GM18508 (cell line): ENCODE measurements at regions not wholly inside any gene's neighbourhood (a gene's known extent, or its start where the extent isn't known, plus 50 kb on each side); places are given as distances from the start of the nearest gene placed in this dataset.

ENCODE experiments used
- ATAC-seq: cut with Tn5 transposase; IDR thresholded peaks from one replicate; pipeline ENCODE4 v1.9.1; 2021; ENCODE audit warnings: moderate number of reproducible peaks; ENCODE audit not compliant: insufficient read depth, unreplicated experiment

DNA sequence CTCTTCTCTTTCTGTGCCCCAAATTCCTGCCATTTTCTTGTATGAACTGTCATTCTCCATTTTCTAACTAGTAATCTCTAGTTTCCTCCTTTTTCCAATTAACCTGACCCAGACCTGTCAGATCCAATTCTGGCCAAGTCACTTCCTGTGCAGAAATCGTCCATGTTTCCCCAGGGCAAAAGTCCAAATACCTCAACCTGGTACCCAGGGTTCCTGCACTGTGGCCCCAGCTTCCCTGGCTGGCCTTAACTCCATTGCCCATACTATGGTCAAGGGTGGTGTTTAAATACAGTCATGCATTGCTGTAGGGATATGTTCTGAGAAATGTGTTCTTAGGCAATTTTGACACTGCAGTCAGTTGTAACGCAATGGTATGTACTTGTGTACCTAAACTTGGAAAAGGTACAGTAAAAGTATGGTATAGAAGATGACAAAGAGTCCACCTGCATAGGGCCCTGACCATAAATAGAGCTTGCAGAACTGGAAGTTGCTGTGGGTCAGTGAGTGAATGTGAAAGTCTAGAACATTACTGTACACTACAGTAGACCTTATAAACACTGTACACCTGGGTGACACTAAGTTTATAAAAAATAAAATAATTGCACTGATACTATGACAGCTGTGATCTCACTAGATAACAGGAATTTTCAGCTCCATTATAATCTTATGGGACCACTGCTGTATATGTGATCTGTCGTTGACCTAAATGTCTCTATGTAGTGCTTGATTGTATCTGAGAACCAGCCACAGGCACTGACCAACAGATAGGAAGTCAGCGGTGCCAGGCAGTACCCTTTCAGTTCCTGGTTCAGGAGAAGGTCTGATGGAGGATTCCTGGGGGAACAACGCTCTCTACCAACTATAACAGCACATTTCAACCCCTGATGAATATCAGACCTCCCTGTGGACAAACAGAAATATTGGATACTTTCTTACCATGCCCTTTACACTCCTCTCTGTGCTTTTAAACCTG is 336.1 kb upstream of the PROK2 start:
- ATAC-seq = peak; percentile 57

DNA sequence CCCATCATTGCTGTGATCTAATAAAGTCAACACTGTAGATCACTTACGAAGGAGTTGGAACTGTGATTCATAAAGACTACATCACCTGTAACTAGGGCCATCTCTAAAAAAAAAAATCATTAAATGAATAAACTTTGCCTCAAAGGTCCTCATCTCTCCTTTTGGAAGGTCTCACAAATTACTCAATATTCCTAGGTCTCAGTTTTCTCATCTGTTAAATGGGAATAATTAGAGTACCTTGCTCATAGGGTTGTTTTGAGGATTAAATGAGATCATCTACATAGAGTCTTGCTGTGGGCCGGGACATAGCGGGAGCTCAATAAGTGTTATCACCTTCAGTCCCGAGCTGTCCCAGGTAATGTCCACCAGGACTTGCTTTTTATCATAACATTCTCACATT is 335.1 kb upstream of the PROK2 start:
- no peak for ATAC-seq

DNA sequence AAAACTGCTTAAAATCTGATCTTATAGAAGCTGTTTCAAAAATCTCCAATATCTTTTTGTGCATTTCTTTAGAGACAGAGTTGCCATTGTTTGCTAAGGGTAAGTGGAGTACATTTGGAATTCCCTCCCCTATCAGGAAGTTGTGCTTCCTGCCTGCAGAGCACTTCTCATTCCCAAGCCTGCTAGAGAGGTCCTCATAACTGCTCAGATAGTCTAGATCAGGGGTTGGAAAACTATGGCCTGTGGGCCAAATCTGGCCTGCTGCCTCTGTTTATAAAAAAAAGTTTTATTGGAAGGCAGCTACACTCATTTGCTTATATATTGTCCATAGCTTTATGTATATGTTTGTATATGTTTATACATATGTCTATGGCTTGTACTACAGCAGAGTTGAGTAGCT is 333.7 kb upstream of the PROK2 start:
- no peak for ATAC-seq

- ATAC-seq = no peak
Observed at GRCh38 chr3:72116226-72116625, 331.3 kb upstream of the PROK2 start.

DNA sequence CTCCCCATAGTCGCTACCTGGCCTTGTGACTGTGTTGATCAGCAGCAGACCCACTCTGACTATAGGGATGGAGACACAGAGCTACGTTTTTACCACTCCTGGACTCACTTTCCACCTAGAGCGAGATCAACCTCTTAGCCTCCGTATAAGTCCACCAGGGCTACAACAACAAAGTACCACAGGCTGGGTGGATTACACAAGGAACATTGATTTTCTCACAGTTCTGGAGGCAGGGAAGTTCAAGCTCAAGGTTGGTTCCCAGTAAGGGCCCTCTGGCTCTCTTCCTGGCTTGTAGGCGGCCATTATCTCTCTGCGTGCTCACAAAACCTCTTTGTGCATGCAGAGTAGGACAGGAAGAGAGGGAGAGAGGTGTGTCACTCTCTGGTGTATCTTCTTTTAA is 330.4 kb upstream of the PROK2 start:
- no peak for ATAC-seq

DNA sequence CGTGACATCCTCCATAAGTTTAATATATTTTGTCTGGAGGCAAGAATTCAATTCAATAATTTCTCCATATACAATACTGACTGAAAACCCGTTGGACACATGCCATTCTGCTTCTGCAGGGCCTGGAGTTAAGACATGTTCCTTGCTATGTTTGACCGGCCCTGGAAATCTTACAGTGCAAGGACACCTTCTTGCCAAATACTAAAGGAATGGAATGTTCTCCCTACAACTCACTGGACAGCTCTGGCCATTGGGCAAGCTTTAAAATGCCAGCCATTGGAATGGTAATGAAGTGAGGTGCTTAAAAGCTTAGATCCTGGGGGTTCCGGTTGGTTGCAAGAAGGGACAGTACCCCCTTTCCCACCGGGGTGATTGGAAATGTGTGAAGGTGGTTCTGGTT is 329.8 kb upstream of the PROK2 start:
- ATAC-seq = no peak

GRCh38 chr3:72113964-72114363 is 329.0 kb upstream of the PROK2 start:
- ATAC-seq = no peak

DNA sequence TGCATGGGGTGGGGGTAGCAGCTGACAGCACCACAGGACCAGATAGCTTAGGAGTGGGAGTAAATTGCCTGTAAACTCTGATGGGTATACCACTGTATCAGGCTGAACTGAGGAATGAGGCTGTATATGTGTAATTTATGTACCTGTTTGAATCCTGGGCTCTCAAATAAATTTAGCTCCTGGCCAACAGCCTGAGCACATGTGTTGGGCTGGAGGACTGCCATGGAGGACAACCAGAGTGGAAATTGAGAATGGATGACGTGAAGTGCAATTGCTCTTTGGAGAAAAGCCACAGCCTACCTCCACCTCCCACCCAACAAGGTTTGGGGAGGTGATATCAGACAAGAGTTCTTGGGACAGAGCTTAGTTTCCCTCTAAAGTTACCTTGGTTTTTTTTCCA is 328.6 kb upstream of the PROK2 start:
- no peak for ATAC-seq

- ATAC-seq = no peak
Observed at GRCh38 chr3:72112435-72112834, 327.5 kb upstream of the PROK2 start.

- no peak for ATAC-seq
Observed at GRCh38 chr3:72111265-72112205, 326.6 kb upstream of the PROK2 start.

DNA sequence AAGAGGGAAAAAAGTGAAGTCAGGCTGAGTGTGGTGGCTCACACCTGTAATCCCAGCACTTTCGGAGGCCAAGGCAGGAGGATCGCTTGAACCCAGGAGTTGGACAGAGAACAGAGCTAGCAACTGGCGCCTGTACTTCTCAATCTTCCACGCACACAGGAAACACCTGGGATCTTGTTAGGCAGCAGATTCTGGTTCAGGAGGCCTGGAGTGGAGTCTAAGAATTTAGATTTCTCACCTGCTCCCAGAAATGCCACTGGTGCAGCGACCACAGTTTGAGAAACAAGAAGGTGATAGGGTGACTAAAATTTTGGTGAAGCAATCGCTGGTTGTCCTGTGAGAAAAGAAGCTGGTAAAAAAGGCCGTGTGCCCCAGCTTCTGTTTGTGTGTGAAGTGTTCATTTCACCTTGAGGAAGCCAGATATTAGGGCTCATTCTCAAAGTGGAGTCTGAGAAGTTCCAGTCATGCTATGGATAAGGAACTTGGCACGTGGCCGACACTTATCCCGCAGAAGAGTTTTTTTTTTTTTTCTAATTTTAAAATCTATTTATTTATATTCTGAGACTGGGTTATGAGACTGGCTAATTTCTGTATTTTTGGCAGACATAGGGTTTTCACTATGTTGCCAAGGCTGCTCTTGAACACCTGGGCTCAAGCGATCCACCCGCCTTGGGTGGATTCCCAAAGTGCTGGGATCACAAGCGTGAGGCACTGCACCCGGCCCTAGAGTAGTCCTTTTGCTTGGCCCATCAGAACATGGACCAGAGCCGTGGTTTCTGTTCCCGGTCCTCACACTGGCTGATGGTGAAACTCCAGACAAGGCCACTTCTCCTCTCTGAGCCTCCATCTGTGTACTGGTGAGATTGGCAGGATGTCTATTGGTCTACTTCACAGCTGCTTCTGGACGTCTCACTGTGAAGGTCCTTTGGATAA is 324.6 kb upstream of the PROK2 start:
- ATAC-seq = no peak

DNA sequence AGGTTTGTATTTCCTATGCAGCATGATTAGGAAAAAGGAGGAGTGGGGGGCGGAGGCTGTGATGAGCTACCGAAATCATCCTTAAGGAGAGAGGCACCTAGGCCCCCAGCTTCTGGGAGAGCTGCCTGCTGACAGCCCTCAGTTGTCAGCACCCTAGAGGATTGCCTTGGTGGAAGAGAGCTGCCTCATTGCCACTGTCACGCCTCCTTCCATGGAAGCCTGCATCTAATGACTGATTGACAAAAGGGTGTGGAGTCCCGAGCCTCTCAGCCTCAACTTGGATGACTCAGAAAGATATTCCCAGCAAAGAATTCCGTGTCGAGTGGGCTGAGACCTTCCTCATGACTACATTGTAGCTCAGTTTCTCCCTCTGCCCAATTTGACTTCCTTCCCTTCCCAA is 320.4 kb upstream of the PROK2 start:
- ATAC-seq = no peak

DNA sequence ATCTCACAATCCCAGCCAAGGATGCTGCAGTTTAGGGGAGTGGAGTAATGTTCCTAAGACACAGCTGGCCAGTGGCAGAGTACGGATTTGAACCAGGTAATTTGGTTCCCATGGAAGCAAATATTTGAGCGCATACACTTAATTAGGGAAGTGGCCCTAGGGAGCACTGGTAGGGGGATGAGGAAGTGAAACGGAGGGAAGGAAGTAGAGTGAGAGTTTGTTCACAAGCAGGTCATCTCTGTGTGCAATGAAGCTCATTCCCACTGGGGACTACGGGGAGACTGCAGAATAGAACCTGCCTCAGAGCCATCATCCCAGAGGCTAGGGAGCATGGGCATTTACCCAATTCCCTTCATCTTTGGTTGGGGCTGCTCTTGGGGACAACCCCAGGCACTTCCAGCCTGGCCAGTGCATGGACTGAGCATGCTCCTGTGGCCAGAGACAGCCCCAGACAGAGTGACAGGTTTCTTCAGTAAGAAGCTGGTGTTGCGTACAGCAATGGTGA is 317.2 kb upstream of the PROK2 start:
- no peak for ATAC-seq

DNA sequence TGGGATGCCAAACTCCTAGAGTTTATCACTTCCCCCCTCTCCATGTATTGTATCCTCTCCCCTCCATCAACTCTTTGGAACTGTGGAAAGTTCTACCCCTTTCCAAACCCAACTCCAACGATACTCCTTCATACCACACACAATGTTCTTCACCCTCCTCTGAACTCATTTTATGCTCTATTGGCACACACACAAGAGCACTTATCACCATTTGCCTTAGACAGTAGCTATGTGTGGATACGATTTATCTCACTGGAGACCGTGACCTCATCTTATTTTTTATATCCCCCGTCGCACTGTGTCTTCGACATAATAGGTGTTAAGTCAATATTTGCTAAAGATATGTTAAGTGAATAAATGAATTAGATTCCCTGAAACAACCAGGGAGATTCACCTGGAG is 316.5 kb upstream of the PROK2 start:
- no peak for ATAC-seq

- ATAC-seq = peak; percentile 45
Observed at GRCh38 chr3:72100601-72101187, 315.7 kb upstream of the PROK2 start.

GRCh38 chr3:72100080-72100511 is 315.1 kb upstream of the PROK2 start:
- ATAC-seq = no peak

- ATAC-seq = no peak
Observed at GRCh38 chr3:72099326-72100079, 314.6 kb upstream of the PROK2 start.

DNA sequence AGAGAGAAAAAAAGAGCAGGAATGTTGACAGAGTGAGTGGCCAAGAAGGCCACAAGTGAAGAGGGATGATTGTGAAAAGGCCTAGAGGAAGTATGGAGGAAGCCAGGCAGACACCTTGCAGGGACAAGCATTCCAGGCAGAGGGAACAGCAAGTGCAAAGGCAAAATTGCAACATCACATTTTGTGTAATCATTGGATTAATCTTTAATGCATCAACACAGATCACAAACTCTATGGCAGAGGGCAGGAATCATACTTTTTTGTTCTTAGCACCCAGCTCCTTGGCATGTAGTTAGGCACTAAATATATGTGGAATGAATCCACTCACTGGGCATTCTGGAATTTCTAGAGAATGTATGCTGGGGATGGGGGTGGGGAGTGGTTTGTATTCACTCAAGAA is 312.1 kb upstream of the PROK2 start:
- no peak for ATAC-seq

GRCh38 chr3:72095521-72095920 is 310.6 kb upstream of the PROK2 start:
- no peak for ATAC-seq
